Stimulated activated naive CD4-positive, alpha-beta T cell treated with Interleukin-2 at 50 U/mL for 16 hours (primary cell): ENCODE measurements at regions not wholly inside any gene's neighbourhood (a gene's known extent, or its start where the extent isn't known, plus 50 kb on each side); places are given as distances from the start of the nearest gene placed in this dataset.

Source experiments
- DNase-seq: peaks from one replicate; lab custom pipeline; 2025; lab: John Stamatoyannopoulos, UW

- DNase-seq, result no peak
Measured at GRCh38 chr1:36576551-36577110, 93.9 kb upstream of the CSF3R start.

GRCh38 chr1:36576118-36576517 lies 93.4 kb upstream of the CSF3R start:
- peak; percentile 6 for DNase-seq

GRCh38 chr1:36573445-36573844 lies 90.7 kb upstream of the CSF3R start:
- DNase-seq, result no peak

- DNase-seq, result no peak
Measured at GRCh38 chr1:36572906-36573305, 90.2 kb upstream of the CSF3R start.

- no peak for DNase-seq
Measured at GRCh38 chr1:36572142-36572715, 89.5 kb upstream of the CSF3R start.

- no peak for DNase-seq
Measured at GRCh38 chr1:36571106-36571505, 88.4 kb upstream of the CSF3R start.

- DNase-seq, result no peak
Measured at GRCh38 chr1:36570478-36571060, 87.9 kb upstream of the CSF3R start.

GRCh38 chr1:36570006-36570405 lies 87.3 kb upstream of the CSF3R start:
- DNase-seq, result no peak

- no peak for DNase-seq
Measured at GRCh38 chr1:36567601-36568341, 85.1 kb upstream of the CSF3R start.

GRCh38 chr1:36565576-36566501 lies 83.1 kb upstream of the CSF3R start:
- no peak for DNase-seq

GRCh38 chr1:36562181-36562685 lies 79.5 kb upstream of the CSF3R start:
- DNase-seq, result no peak

GRCh38 chr1:36561361-36561724 lies 78.6 kb upstream of the CSF3R start:
- no peak for DNase-seq

- DNase-seq, result no peak
Measured at GRCh38 chr1:36560621-36561360, 78.1 kb upstream of the CSF3R start.

- DNase-seq, result no peak
Measured at GRCh38 chr1:36560177-36560576, 77.5 kb upstream of the CSF3R start.

GRCh38 chr1:36559061-36559460 lies 76.3 kb upstream of the CSF3R start:
- no peak for DNase-seq

- no peak for DNase-seq
Measured at GRCh38 chr1:36557041-36558000, 74.6 kb upstream of the CSF3R start.

- DNase-seq, result no peak
Measured at GRCh38 chr1:36555041-36555440, 72.3 kb upstream of the CSF3R start.

GRCh38 chr1:36554323-36554628 lies 71.6 kb upstream of the CSF3R start:
- DNase-seq, result no peak

GRCh38 chr1:36553591-36554322 lies 71.0 kb upstream of the CSF3R start:
- peak; percentile 53 for DNase-seq
